ENCODE measurements at regions not wholly inside any gene's neighbourhood (a gene's known extent, or its start where the extent isn't known, plus 50 kb on each side); places are given as distances from the start of the nearest gene placed in this dataset.

GRCh38 chr11:133639408-133639807 lies 107.1 kb upstream of the OPCML start:
- H2AFZ ChIP-seq (replicated peaks) = no peak overlapping the region
- H3K9ac ChIP-seq = no peak overlapping the region
- peaks cover 11% of the 10 kb centered on the region for H3K4me1 Mint-ChIP-seq
- no peak overlapping the region for H3K27ac Mint-ChIP-seq
- H3K79me2 ChIP-seq (ENCODE audit: low read depth) = no peaks in the 10 kb centered on the region
- TF ChIP-seq EZH2 (IDR thresholded peaks at IDR 0.05) (no peak), CTCF (IDR thresholded peaks at IDR 0.05) (no peak), EZH2phosphoT487 (IDR thresholded peaks at IDR 0.05) (no peak)
- H3F3A ChIP-seq (ENCODE audit: low read depth) = no peaks in the 10 kb centered on the region
- no peaks in the 10 kb centered on the region for H3K9me3 Mint-ChIP-seq
- H3K36me3 ChIP-seq = no peaks in the 10 kb centered on the region
- H3K4me3 ChIP-seq = no peak overlapping the region
- H3K36me3 Mint-ChIP-seq = no peaks in the 10 kb centered on the region
- peaks cover 3% of the 10 kb centered on the region for H3K27me3 Mint-ChIP-seq (ENCODE audit: insufficient read depth, low read depth)
- H3K27ac ChIP-seq = no peak overlapping the region
- H3K9me3 ChIP-seq (ENCODE audit: low read depth) = no peaks in the 10 kb centered on the region
- peaks cover 18% of the 10 kb centered on the region for H3K4me1 ChIP-seq
- no peaks in the 10 kb centered on the region for H3K27me3 ChIP-seq
- no peak for DNase-seq (ENCODE audit: low spot score)
- no peak overlapping the region for H3K4me2 ChIP-seq
- no peak overlapping the region for H3K4me3 Mint-ChIP-seq
- H4K20me1 ChIP-seq (ENCODE audit: low read depth) = no peaks in the 10 kb centered on the region

- H4K20me1 ChIP-seq (ENCODE audit: low read depth) = no peaks in the 10 kb centered on the region
- H3K36me3 ChIP-seq = no peaks in the 10 kb centered on the region
- H2AFZ ChIP-seq (replicated peaks) = no peak overlapping the region
- no peaks in the 10 kb centered on the region for H3K79me2 ChIP-seq (ENCODE audit: low read depth)
- no peaks in the 10 kb centered on the region for H3K36me3 Mint-ChIP-seq
- H3F3A ChIP-seq (ENCODE audit: low read depth) = no peaks in the 10 kb centered on the region
- peaks cover 11% of the 10 kb centered on the region for H3K4me1 Mint-ChIP-seq
- no peak overlapping the region for H3K4me3 ChIP-seq
- peaks cover 3% of the 10 kb centered on the region for H3K27me3 Mint-ChIP-seq (ENCODE audit: insufficient read depth, low read depth)
- no peaks in the 10 kb centered on the region for H3K9me3 ChIP-seq (ENCODE audit: low read depth)
- H3K9me3 Mint-ChIP-seq = no peaks in the 10 kb centered on the region
- H3K27me3 ChIP-seq = no peaks in the 10 kb centered on the region
- no peak overlapping the region for H3K4me3 Mint-ChIP-seq
- no peak overlapping the region for H3K4me2 ChIP-seq
- no peak overlapping the region for H3K27ac Mint-ChIP-seq
- DNase-seq (ENCODE audit: low spot score) = no peak
- peaks cover 18% of the 10 kb centered on the region for H3K4me1 ChIP-seq
- no peak overlapping the region for H3K27ac ChIP-seq
- no peak overlapping the region for H3K9ac ChIP-seq
- no peak for TF ChIP-seq CTCF (IDR thresholded peaks at IDR 0.05)
- no peak for TF ChIP-seq EZH2phosphoT487 (IDR thresholded peaks at IDR 0.05)
- TF ChIP-seq EZH2 (IDR thresholded peaks at IDR 0.05) = no peak
Measured at GRCh38 chr11:133638921-133639320, 106.6 kb upstream of the OPCML start.

GRCh38 chr11:133636711-133637355 lies 104.5 kb upstream of the OPCML start:
- H3K4me3 ChIP-seq = no peak overlapping the region
- H3K9me3 Mint-ChIP-seq = no peaks in the 10 kb centered on the region
- no peaks in the 10 kb centered on the region for H3K79me2 ChIP-seq (ENCODE audit: low read depth)
- peak overlapping the region; percentile 31 for H3K4me2 ChIP-seq
- H3K27ac Mint-ChIP-seq = peak overlapping the region; percentile 29
- H3K9me3 ChIP-seq (ENCODE audit: low read depth) = no peaks in the 10 kb centered on the region
- TF ChIP-seq EZH2 (IDR thresholded peaks at IDR 0.05) = no peak
- TF ChIP-seq CTCF (IDR thresholded peaks at IDR 0.05) = no peak
- TF ChIP-seq EZH2phosphoT487 (IDR thresholded peaks at IDR 0.05) = no peak
- DNase-seq (ENCODE audit: low spot score) = no peak
- no peaks in the 10 kb centered on the region for H3F3A ChIP-seq (ENCODE audit: low read depth)
- no peaks in the 10 kb centered on the region for H3K36me3 ChIP-seq
- peaks cover 18% of the 10 kb centered on the region for H3K4me1 ChIP-seq
- H3K9ac ChIP-seq = no peak overlapping the region
- H4K20me1 ChIP-seq (ENCODE audit: low read depth) = no peaks in the 10 kb centered on the region
- no peaks in the 10 kb centered on the region for H3K27me3 ChIP-seq
- peak overlapping the region; percentile 68 for H2AFZ ChIP-seq (replicated peaks)
- peaks cover 3% of the 10 kb centered on the region for H3K27me3 Mint-ChIP-seq (ENCODE audit: insufficient read depth, low read depth)
- no peaks in the 10 kb centered on the region for H3K36me3 Mint-ChIP-seq
- H3K27ac ChIP-seq = no peak overlapping the region
- H3K4me1 Mint-ChIP-seq = peaks cover 11% of the 10 kb centered on the region
- H3K4me3 Mint-ChIP-seq = no peak overlapping the region

Data from neural progenitor cell (in vitro differentiated cells).